ENCODE measurements at regions not wholly inside any gene's neighbourhood (a gene's known extent, or its start where the extent isn't known, plus 50 kb on each side); places are given as distances from the start of the nearest gene placed in this dataset.

GRCh38 chr2:180364719-180365118 is 357.6 kb upstream of the CWC22 start:
- no peak overlapping the region for H3K4me3 ChIP-seq
- H3K9me3 ChIP-seq: no peaks in the 10 kb centered on the region
- H3K4me1 ChIP-seq: no peaks in the 10 kb centered on the region
- TF ChIP-seq POLR2A (IDR thresholded peaks at IDR 0.05): no peak
- TF ChIP-seq CTCF (IDR thresholded peaks at IDR 0.05): no peak
- DNase-seq: no peak
- H3K36me3 ChIP-seq: no peaks in the 10 kb centered on the region
- H3K27me3 ChIP-seq: no peaks in the 10 kb centered on the region
- H3K27ac ChIP-seq: no peak overlapping the region

- Histone ChIP-seq H3K9me3 (no peaks in the 10 kb centered on the region), H3K4me3 (no peak overlapping the region), H3K27me3 (no peaks in the 10 kb centered on the region), H3K27ac (peak overlapping the region in 1 of 4 donors; percentile 14), H3K36me3 (no peaks in the 10 kb centered on the region), H3K4me1 (no peaks in the 10 kb centered on the region)
- TF ChIP-seq CTCF (IDR thresholded peaks at IDR 0.05): no peak
- no peak for TF ChIP-seq POLR2A (IDR thresholded peaks at IDR 0.05)
- no peak for DNase-seq
These were observed 353.2 kb upstream of the CWC22 start for GRCh38 chr2:180360283-180360618.

GRCh38 chr2:180359522-180360282 is 352.6 kb upstream of the CWC22 start:
- peak in 2 of 3 donors; percentile 20 to 49 for DNase-seq
- Histone ChIP-seq H3K9me3 (no peaks in the 10 kb centered on the region), H3K27me3 (no peaks in the 10 kb centered on the region), H3K4me1 (no peaks in the 10 kb centered on the region), H3K4me3 (no peak overlapping the region), H3K27ac (peak overlapping the region in 1 of 4 donors; percentile 14), H3K36me3 (no peaks in the 10 kb centered on the region)
- no peak for TF ChIP-seq POLR2A (IDR thresholded peaks at IDR 0.05)
- peak in 1 of 6 experiments; percentile 13 for TF ChIP-seq CTCF (IDR thresholded peaks at IDR 0.05)

GRCh38 chr2:180358458-180358857 is 351.4 kb upstream of the CWC22 start:
- DNase-seq: no peak
- H3K9me3 ChIP-seq: no peaks in the 10 kb centered on the region
- no peaks in the 10 kb centered on the region for H3K36me3 ChIP-seq
- no peak overlapping the region for H3K27ac ChIP-seq
- no peaks in the 10 kb centered on the region for H3K4me1 ChIP-seq
- no peaks in the 10 kb centered on the region for H3K27me3 ChIP-seq
- TF ChIP-seq CTCF (IDR thresholded peaks at IDR 0.05) (no peak), POLR2A (IDR thresholded peaks at IDR 0.05) (no peak)
- H3K4me3 ChIP-seq: no peak overlapping the region

GRCh38 chr2:180356676-180357075 is 349.6 kb upstream of the CWC22 start:
- no peak for DNase-seq
- Histone ChIP-seq H3K36me3 (no peaks in the 10 kb centered on the region), H3K27ac (no peak overlapping the region), H3K4me3 (no peak overlapping the region), H3K27me3 (no peaks in the 10 kb centered on the region), H3K4me1 (no peaks in the 10 kb centered on the region), H3K9me3 (no peaks in the 10 kb centered on the region)
- TF ChIP-seq POLR2A (IDR thresholded peaks at IDR 0.05) (no peak), CTCF (IDR thresholded peaks at IDR 0.05) (no peak)

All from Peyer's patch (tissue), 4 donors.